NK-92 treated with Interleukin-12 subunit alpha and Interleukin-12 subunit beta, amount 100 ng/mL, for 24 hours (cell line): ENCODE measurements at regions not wholly inside any gene's neighbourhood (a gene's known extent, or its start where the extent isn't known, plus 50 kb on each side); places are given as distances from the start of the nearest gene placed in this dataset.

Experiments
- DNase-seq: peaks from one replicate; lab custom pipeline; 2025; lab: John Stamatoyannopoulos, UW

DNA sequence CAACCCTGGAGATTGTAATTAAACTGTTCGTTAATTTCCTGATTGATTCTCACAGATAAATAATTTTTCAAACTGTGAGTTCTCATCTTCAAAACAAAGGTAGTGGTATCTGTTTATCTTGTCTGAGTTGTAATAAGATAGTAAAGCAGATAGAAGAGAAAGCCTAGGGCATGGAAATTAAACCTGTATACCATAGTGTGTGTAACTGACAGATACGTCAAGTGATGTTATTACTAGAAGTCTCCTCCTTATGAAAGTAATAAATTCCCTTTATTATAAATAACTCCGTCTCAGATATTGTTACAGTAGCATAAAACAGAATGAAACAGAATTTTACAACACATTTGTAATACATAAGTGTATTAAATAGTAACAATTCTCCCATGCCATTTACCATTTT lies 1065.1 kb downstream of the SLITRK1 start:
- no peak for DNase-seq

- no peak for DNase-seq
These were observed 1066.5 kb downstream of the SLITRK1 start for GRCh38 chr13:82815791-82816190.

- no peak for DNase-seq
These were observed 1078.9 kb downstream of the SLITRK1 start for GRCh38 chr13:82803341-82803740.

GRCh38 chr13:82802528-82802927 lies 1079.7 kb downstream of the SLITRK1 start:
- no peak for DNase-seq

DNA sequence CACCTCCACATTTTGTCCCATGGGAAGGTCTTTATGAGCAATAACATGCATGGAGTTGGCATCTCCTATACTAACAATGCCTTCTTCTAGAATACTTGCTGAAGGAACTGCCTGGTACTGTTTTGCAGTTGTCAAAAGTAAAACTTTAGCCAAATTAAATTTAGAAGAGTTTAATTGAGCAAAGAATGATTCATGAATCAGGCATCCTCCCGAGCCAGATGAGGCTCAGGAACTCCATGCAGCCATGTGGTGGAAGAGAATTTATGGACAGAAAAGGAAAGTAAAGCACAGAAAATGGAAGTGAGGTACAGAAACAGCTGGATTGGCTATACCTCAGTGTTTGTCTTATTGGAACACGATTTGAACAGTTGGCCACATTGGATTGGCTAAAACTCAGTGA lies 1081.9 kb downstream of the SLITRK1 start:
- DNase-seq = no peak

DNA sequence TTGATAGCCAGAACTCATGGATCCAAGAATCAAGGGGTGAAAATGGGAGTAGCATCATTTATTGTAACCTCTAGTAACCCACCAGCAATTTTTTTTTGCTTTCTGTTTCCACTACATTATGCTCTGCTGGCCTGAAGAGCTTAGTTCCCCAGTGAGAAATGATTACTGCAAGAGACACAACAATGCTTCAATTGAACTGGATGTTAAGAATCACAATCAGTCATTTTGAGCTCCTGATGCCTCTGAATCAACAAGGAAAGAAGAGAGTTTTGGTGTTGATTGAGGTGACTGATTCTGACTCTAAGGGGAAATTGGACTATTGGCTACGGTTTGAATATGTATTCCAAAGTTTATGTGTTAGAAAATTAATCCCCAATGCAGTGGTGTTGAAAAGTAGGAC lies 1084.4 kb downstream of the SLITRK1 start:
- no peak for DNase-seq

GRCh38 chr13:82791035-82791434 lies 1091.2 kb downstream of the SLITRK1 start:
- DNase-seq = no peak

- DNase-seq = no peak
These were observed 1109.5 kb downstream of the SLITRK1 start for GRCh38 chr13:82772816-82773215.

DNA sequence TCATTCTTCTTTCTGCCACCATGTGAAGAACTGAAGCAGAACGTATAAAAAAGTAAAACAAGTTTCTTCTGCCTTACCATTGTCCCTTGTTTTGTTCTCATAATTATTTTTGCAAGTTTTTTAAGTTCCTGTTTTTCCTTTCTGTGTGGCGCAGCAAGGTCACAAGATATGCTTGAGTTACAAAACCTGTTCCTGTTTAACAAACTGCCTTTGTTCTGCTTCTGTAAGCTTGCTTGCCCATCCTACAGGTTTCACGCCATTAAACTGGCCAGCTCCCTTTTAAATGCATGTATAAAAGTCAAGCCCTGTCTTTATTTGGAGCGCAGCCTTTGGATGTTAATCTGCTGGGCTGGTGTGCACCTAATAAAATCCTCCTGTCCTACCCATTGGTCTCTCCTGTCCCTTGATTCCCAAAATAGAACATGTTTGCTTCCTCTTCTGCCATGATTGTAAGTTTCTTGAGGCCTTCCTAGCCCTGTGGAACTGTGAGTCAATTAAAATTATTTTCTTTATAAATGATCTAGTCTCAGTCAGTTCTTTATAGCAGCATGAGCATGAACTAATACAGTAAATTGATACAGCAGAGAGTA lies 1115.4 kb downstream of the SLITRK1 start:
- no peak for DNase-seq

- no peak for DNase-seq
These were observed 1124.2 kb downstream of the SLITRK1 start for GRCh38 chr13:82758044-82758443.

- DNase-seq = no peak
These were observed 1131.1 kb downstream of the SLITRK1 start for GRCh38 chr13:82751206-82751605.

DNA sequence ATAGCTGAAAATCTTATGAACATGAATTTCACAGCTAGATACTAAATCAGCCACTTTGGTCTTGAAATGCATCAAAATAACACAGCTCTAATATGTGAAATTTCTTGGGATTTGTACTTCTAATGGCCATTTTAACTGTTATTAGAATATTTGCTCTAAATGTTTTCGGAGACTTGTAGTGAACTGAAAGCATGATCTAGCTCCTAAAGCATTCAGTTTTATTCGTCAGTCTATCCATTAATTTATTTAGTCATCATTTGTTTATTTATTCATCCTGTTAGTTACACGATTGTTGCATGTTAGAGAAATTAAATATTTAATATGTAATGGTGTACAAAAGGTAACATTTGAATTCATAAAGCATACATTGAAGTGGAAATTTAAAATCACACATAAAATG lies 1132.7 kb downstream of the SLITRK1 start:
- no peak for DNase-seq

DNA sequence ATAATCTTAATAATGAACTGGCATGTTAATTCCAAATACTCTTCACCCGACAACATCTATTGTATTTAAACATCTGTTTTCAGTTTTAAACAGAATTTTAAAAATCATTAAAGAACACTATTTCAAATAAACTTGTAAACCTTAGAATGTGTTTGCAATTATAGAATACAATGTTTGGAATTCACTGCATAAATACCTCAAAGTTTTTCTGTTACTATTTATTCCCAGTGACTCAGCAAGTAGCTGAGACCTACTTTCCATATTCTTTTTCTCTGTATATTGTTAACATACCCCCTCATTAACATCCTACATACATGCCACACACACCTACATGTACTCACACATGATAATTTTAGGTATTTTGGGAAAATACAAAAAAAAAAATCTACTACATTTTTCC lies 1134.3 kb downstream of the SLITRK1 start:
- no peak for DNase-seq

DNA sequence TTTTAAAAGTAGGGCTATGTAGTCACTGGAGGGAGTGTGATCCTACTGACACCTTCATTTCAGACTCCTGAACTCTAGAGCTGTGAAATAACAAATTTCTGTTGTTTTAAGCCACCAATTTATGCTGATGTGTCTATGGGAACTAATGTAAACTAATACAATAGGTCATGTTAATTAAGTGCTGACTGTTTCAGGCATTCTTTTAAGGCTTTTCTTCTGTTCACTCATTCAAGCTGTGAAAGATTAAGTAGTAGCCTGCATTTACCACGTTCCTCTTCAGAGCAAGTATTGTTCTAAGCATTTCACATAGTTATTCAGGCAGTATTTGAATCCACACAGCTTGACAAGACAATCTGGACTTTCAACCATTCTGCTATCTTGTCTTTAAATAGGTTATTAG lies 1135.0 kb downstream of the SLITRK1 start:
- no peak for DNase-seq

DNA sequence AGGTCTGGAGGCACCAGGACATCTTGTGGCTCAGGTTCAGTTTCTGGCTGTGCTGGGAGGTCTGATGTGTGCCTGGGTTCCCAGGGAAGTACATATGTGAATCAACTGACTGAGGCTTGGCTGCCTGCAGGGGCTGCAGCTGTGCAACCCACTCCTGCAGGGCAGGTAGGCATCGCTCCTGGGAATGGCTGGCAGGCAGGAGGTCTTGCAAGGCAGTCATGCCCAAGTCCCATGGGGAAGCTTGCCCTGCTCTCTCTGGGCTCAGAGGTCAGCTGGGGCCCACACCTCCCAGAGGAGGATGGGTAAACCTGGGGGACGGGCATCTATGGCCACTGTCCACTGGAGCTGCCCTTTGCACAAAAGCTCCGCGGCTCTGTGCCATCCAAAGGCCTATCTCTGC lies 1141.8 kb downstream of the SLITRK1 start:
- DNase-seq = no peak

DNA sequence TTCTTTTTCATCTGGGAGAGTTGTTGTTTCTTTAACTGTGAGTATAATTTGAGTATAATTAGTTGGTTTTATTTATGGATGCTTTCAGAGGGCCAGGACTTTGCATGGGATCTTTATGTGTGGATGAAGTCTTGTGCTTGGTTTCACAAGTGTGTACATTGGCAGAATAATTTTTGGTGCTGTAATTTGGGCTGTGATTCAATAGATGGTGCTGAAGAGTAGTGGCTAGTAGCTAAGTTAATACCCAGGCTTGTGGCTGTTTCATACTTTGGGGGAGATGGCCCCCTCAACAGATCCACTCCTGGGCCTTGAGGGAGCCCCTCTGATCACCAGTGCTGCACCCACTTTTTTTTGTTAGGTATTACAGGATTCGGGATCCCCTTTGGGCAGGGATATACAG lies 1142.4 kb downstream of the SLITRK1 start:
- no peak for DNase-seq

DNA sequence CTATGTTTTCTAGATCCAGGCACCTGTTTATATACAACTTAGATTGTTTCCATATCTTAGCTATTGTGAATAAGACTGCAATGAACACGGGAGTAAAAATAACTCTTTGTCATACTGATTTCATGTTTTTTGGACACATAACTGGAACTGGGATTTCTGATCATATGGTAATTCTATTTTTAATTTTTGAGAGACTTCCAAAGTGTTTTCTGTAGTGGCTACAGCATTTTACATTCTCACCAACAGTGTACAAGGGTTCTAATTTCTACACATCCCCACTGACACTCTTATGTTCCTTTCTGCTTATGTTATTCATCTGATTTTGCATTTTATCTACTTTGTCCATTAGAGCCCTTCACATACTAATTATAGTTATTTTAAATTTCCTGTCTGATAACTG lies 1152.9 kb downstream of the SLITRK1 start:
- DNase-seq = no peak

GRCh38 chr13:82720986-82721385 lies 1161.3 kb downstream of the SLITRK1 start:
- no peak for DNase-seq

- DNase-seq = no peak
These were observed 1162.3 kb downstream of the SLITRK1 start for GRCh38 chr13:82719987-82720386.

DNA sequence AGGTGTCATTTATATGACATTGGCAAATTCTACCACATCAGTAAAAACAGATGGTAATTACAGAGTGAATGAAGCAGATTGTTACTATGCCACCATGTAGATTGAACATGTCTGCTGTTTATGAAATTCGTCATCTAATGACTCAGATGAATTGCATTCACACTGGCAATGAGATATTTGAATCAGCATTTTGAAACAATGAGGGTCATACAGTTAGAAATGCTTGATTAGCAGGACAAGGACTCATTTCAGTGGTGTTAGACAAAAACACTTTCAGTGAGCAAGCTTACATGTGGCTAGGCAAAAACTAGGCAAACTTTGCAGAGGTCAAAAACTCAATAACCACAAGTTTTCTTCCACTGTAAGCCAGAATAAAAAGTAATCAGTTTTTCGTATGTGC lies 1165.0 kb downstream of the SLITRK1 start:
- DNase-seq = no peak

- no peak for DNase-seq
These were observed 1168.4 kb downstream of the SLITRK1 start for GRCh38 chr13:82713687-82714405.

DNA sequence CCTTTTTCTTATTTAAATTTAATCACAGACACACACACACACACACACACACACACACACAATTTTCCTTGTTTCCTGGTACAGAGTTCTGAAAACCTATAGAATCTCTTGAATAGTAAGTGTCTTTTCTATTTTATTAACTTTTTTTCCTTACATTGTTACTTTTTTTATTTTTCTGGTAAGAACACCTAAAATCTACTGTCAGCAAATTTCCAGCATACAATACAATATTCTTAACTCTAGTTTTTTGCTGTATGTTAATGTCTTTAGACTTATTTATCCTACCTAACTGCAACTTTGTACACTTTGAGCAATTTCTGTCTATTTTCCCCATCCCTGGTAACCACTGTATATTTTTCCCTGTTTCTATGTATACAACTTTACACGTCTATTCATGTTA lies 1179.8 kb downstream of the SLITRK1 start:
- no peak for DNase-seq

- no peak for DNase-seq
These were observed 1181.3 kb downstream of the SLITRK1 start for GRCh38 chr13:82701020-82701419.

DNA sequence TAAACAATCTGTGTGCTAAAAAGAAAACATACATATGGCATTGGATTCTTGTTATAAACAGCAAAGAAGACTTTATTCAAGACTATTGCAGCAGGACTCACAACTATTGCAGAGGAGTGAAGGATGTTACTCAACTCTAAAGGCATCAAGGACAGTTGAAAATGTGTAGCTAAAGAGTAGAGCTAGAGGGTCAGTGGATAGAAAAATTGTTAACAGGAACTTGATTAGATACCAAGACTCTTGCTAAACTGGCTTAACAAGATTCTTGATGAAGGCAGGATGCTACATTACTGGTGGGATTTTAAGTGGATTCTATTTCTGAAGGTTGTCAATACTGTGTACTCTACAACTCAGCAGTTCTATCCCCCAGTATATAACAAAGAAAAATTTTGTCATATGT lies 1183.3 kb downstream of the SLITRK1 start:
- no peak for DNase-seq
